ENCODE measurements at regions not wholly inside any gene's neighbourhood (a gene's known extent, or its start where the extent isn't known, plus 50 kb on each side); places are given as distances from the start of the nearest gene placed in this dataset.

DNA sequence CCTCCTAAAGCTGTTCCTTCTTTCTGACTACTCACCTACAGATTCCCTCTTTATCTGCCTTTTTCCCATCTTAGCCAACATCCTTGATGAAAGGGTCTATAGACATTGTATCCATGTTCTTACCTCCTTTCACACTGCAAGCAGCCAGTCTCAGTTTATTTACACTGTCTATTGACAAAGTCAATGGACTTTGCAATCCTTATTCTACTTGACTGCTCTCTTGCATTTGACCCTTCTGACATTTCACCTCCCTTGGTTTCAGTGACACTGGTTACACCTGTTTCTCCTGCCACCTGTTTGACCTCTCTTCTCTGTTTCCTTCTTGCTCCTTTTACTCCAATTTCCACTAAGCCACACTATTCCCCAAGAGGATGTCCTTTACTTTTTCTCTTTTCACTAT lies 224.0 kb upstream of the SNX7 start:
- DNase-seq (no peak), ATAC-seq (no peak)
- intact Hi-C loops (cut with DNase I) = no loop called here

GRCh38 chr1:98437011-98437410 lies 224.5 kb upstream of the SNX7 start:
- intact Hi-C loops (cut with DNase I) = no loop called here
- no peak for DNase-seq
- no peak for ATAC-seq

GRCh38 chr1:98429965-98430443 lies 231.5 kb upstream of the SNX7 start:
- intact Hi-C loops (cut with DNase I) = no loop called here
- ATAC-seq = no peak
- no peak for DNase-seq

GRCh38 chr1:98428864-98429263 lies 232.7 kb upstream of the SNX7 start:
- intact Hi-C loops (cut with DNase I) = no loop called here
- ATAC-seq (no peak), DNase-seq (no peak)

- intact Hi-C loops (cut with DNase I) = no loop called here
- no peak for ATAC-seq
- DNase-seq = no peak
Observed at GRCh38 chr1:98427664-98428063, 233.9 kb upstream of the SNX7 start.

- ATAC-seq (no peak), DNase-seq (no peak)
- intact Hi-C loops (cut with DNase I) = no loop called here
Observed at GRCh38 chr1:98426092-98426491, 235.4 kb upstream of the SNX7 start.

DNA sequence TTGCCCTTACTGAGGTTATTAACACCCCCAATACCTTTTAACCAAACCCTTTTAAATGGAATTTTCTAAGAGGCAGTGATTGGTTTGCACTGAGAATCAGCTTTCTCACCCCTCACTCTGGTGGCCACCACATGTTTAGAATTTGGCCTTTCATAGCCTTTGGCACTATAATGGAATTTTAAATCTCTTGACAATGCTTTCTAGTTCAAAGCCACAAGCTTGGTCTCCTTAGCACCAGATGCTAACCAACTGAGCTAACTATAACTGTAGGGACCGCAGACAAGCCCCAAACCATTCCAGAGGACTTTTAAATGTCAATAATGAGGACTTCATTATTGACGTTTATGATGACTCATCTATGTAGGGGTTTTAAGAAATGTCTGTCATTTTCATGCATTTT lies 238.7 kb upstream of the SNX7 start:
- intact Hi-C loops (cut with DNase I) = no loop called here
- DNase-seq (no peak), ATAC-seq (no peak)

- no peak for ATAC-seq
- DNase-seq = no peak
- intact Hi-C loops (cut with DNase I) = no loop called here
Observed at GRCh38 chr1:98421085-98421435, 240.5 kb upstream of the SNX7 start.

- ATAC-seq = no peak
- DNase-seq = no peak
- intact Hi-C loops (cut with DNase I) = no loop called here
Observed at GRCh38 chr1:98420376-98421084, 241.0 kb upstream of the SNX7 start.

- no peak for DNase-seq
- intact Hi-C loops (cut with DNase I) = no loop called here
- ATAC-seq = no peak
Observed at GRCh38 chr1:98417820-98418219, 243.7 kb upstream of the SNX7 start.

- intact Hi-C loops (cut with DNase I) = no loop called here
- DNase-seq = no peak
- no peak for ATAC-seq
Observed at GRCh38 chr1:98410082-98410481, 251.4 kb upstream of the SNX7 start.

- DNase-seq (no peak), ATAC-seq (no peak)
- intact Hi-C loops (cut with DNase I) = no loop called here
Observed at GRCh38 chr1:98406352-98407088, 255.0 kb upstream of the SNX7 start.

DNA sequence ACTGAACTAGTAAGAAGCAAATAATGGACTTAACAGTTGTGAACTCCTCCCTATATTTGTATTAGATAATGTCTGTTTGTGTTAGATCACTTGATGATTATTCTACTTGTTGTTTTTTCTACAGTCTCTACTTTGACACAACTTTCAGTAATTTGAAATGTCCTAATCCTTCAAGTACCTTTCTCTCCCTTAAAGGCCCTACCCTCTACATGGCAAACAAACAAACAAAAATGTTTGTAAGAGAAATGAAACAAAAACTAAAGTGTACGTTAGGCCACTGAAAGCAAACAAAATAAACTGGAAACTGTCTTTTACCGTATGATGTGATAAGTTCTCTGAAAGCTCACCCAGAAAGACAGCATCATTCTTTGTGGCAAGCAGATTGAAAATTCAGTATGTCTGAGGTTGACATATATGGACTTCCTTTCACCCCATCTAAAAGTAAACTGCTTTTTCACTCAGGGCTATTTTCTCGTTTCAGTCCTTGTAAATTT lies 255.9 kb upstream of the SNX7 start:
- ATAC-seq (no peak), DNase-seq (no peak)
- intact Hi-C loops (cut with DNase I) = no loop called here

DNA sequence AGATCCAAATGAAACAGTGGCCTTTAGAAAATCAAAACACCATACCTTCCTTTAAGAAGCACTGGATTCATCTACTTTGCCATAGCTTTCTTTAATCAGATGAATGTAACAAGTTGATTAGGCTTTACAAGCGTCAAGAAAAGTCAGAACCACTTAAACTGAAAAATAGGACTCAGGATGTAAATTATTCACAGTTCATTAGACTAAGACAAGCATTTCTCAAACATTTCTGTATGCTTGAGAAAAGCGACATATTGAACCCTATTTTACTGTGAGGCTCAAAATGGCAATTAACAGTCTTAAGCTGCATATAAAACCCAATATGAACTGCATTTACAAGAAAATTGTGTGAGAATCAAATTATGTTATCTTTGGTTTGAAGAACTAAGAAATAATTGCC lies 256.7 kb upstream of the SNX7 start:
- DNase-seq = no peak
- intact Hi-C loops (cut with DNase I) = no loop called here
- ATAC-seq = no peak

- intact Hi-C loops (cut with DNase I) = no loop called here
- DNase-seq (no peak), ATAC-seq (no peak)
Observed at GRCh38 chr1:98403963-98404480, 257.5 kb upstream of the SNX7 start.

DNA sequence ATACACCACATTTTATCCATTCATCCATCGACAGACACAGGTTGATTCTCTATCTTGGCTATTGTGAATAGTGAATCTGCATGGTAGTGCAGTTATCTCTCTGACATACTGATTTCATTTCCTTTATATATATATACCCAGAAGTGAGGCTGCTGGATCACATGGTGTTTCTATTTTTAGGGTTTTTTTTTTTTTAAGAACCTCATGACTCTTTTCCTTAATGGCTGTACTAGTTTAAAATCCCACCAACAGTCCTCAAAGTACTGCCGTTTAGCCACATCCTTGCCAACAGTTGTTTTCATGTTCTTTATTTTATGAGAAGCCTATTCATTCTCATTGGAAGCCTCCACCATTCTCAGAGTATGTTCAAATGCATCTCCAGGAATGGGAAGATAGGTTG lies 258.7 kb upstream of the SNX7 start:
- DNase-seq = no peak
- ATAC-seq = no peak
- intact Hi-C loops (cut with DNase I) = no loop called here

DNA sequence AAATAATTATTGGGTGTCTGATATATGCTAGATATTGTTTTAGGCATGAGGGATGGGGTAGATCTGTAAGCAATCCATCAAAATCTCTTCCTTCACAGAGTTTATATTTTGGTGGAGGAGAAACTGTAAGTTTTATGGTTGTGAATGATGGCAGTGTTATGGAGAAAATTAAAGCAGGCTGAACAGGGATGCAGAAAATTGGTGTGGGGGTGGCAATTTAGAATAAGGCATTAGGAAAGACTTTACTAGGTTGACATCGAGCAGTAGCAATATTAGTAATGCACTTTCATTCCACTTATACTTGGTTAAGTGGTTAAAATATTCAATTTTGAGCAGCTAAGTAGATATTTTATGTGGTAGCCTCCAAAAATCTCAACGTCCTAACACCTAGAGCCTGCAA lies 261.1 kb upstream of the SNX7 start:
- ATAC-seq (no peak), DNase-seq (no peak)
- intact Hi-C loops (cut with DNase I) = no loop called here

- DNase-seq = no peak
- intact Hi-C loops (cut with DNase I) = no loop called here
- no peak for ATAC-seq
Observed at GRCh38 chr1:98399218-98399617, 262.3 kb upstream of the SNX7 start.

DNA sequence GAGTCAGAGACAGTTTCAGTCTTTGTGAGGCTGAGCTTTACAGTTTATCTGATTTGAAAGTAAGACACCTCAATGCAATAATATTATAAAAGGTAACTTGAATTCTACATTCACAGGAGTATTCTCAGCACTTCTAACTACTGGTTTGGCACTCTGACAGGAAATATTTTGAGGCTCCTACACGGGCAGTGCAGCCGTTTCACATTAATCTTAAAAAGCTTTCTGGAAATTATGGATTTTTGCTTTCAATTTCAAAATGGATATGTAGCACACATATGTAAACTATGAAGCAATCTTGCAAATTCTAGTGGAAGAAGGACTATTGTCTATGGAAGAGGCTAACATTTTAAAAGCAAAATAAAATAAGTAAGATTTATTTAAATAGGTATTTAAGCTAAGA lies 262.9 kb upstream of the SNX7 start:
- no peak for DNase-seq
- no peak for ATAC-seq
- intact Hi-C loops (cut with DNase I) = no loop called here

- intact Hi-C loops (cut with DNase I) = no loop called here
- DNase-seq (no peak), ATAC-seq (no peak)
Observed at GRCh38 chr1:98398092-98398491, 263.4 kb upstream of the SNX7 start.

- no peak for ATAC-seq
- DNase-seq = no peak
- intact Hi-C loops (cut with DNase I) = no loop called here
Observed at GRCh38 chr1:98393719-98394118, 267.8 kb upstream of the SNX7 start.
